GM18505 (cell line): ENCODE measurements at regions not wholly inside any gene's neighbourhood (a gene's known extent, or its start where the extent isn't known, plus 50 kb on each side); places are given as distances from the start of the nearest gene placed in this dataset.
"Not testable (repeated sequence)": the region's sequence is repeated elsewhere in the genome, so short reads cannot be mapped to it uniquely, and the experiment has no call there.

ENCODE experiments used
- ATAC-seq: cut with Tn5 transposase; IDR thresholded peaks from one replicate; pipeline ENCODE4 v1.9.1; 2021; ENCODE audit not compliant: unreplicated experiment
- POLR2A ChIP-seq: IDR thresholded peaks from 4 replicates; pipeline ENCODE4 v1.6.1; 2011; ENCODE audit warnings: borderline replicate concordance; ENCODE audit not compliant: insufficient read depth, insufficient read length; ENCODE audit errors: extremely low read depth

DNA sequence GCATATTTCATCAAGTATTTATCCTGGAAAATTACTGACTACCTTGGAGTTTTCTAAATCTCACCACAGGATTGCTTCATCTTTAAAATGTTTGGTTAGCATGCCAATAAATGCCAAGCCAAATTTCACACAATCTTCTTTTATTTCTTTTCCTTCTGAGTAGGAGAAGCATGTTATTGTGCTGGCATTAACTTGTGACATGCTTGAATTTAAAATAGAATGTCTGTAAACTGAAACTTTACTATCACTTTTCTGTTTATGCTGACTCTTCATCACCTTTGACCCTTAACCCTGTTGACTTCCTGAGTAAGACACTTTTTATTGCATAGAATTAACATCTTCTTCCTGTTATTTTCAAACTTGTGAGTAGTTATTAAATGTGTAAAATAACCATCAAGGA is 56.2 kb upstream of the LRRTM4 start:
- no peak for ATAC-seq

DNA sequence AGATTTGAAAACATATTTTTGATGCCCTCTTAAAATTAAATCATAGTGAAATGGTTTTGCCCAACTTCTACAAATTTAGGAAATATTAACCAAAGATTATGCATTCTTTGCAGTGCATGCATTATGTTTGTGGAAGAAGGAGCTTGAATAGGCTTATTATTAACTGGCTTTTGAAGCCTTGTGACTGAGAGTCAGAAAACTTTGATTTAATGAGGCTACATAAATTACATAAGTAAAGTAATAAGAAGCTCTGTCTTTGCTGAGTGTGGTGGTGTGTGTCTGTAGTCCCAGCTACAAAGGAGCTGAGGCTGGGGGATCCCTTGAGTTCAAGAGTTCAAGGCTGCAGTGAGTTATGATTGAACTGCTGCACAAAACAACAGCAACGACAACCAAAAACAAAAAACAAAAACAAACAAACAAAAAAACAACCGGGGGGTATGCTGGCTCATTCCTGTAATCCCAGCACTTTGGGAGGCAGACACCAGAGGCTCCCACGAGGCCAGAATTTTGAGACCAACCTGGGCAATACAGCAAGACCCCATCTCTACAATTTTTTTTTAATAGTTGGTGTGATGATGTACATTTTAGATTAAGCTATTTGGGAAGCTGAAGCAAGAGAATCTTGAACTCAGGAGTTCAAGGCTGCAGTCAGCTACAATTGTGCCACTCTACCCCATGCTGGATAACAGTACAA is 57.0 kb upstream of the LRRTM4 start:
- TF ChIP-seq POLR2A = no peak
- no peak for ATAC-seq

More for the DNA sequence above, 56.2 kb upstream of the LRRTM4 start:
- no peak for TF ChIP-seq POLR2A

DNA sequence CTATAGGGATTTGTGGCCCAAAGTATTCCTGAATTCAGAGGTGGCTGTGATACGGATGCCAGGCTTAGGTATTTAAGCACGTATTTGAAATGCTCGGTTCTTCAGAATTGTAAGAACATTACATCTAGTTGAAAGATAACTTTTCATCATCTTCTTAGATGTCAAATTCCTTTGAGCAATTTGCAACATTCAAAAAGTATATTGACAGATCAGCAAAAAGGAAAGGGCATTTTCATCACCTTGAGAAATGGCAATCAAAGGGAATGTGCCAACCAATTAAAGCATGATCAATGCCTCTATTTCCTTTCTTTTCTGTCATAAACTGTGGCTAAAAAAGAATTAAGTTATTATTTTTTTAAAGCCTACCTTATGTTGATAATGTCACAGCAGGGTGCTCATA is 66.3 kb upstream of the LRRTM4 start:
- TF ChIP-seq POLR2A = no peak
- no peak for ATAC-seq

DNA sequence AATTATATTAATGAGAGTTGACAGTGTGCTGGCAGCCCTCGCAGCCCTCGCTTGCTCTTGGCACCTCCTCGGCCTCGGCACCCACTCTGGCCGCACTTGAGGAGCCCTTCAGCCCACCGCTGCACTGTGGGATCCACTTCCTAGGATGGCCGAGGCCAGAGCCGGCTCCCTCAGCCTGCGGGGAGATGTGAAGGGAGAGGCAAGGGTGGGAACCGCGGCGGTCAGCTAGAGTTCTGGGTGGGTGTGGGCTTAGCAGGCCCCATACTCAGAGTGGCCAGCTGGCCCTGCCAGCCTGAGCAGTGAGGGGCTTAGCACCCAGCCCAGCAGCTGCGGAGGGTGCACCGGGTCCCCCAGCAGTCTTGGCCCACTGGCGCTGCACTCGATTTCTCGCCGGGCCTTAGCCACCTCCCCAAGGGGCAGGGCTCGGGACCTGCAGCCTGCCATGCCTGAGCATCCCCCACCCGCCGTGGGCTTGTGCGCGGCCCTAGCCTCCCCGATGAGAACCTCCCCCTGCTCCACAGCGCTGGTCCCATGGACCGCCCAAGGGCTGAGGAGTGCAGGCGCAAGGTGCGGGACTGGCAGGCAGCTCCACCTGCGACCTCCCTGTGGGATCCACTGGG is 68.2 kb upstream of the LRRTM4 start:
- ATAC-seq = no peak
- TF ChIP-seq POLR2A = no peak

DNA sequence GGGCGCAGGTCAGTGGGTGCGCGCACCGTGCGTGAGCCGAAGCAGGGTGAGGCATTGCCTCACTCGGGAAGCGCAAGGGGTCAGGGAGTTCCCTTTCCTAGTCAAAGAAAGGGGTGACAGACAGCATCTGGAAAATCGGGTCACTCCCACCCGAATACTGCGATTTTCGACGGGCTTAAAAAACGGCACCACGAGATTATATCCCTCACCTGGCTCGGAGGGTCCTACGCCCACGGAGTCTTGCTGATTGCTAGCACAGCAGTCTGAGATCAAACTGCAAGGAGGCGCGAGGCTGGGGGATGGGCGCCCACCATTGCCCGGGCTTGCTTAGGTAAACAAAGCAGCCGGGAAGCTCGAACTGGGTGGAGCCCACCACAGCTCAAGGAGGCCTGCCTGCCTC is 70.8 kb upstream of the LRRTM4 start:
- not testable (repeated sequence) for ATAC-seq

DNA sequence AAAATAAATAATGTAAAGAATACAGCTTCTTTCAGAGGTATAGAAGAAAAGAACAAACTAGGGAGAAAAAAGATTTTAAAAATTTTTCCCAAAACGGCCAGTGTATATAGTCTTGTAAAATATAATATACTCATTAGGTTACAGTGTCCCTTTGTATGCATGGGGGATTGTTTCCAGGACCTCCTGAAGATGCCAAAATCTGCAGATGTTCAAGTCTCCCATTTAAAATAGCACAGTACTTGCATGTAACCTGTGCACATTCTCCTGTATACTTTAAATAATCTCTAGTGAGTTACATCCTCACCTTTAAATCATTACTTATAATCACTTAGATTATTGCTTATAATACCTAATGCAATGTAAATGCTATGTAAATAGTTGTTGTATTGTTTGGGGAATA is 80.6 kb upstream of the LRRTM4 start:
- no peak for ATAC-seq

DNA sequence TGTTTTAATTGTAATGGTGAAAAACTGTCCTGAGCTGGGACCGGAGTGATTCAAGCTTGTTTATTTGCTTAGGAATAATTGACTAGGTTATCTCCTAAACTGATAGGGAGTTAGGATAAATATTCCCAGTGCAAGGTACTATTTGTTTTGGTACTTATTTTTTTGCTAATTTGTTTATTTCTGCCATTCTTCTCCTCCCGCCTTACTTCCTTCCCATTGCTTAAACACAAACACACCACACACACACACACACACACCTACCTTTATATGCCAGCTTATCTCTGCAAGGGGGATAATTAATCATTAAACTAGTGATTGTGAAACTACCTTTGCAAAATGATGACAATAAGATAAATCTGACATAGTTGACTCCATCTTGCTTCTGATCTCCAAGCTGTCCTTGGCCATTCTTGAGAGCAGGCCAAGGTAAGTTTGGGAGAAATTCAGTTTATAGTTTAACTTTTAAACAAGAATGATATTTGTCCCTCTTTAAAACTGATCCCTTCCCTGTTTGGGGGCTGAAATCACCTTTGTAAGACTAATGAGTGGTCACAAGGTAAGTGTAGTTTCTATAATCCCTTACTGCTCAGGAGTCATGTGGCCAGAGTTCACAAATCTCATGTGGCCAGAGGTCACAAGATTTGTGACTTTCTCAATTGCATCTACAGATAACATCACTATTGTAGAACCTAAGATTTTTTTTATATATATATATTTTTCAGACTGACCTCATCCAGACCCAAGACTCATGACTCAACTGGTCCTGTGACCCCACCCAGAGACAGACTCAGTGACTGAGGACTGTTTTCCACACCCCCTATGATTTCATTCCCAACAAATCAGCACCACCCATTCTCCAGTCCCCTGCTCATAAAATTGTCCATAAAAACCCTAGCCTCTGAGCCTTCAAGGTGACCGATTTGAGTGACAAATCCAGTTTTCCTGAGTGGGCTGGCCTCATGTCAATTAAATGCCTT is 83.1 kb upstream of the LRRTM4 start:
- ATAC-seq = no peak
- no peak for TF ChIP-seq POLR2A

More for the DNA sequence above, 80.6 kb upstream of the LRRTM4 start:
- no peak for TF ChIP-seq POLR2A

DNA sequence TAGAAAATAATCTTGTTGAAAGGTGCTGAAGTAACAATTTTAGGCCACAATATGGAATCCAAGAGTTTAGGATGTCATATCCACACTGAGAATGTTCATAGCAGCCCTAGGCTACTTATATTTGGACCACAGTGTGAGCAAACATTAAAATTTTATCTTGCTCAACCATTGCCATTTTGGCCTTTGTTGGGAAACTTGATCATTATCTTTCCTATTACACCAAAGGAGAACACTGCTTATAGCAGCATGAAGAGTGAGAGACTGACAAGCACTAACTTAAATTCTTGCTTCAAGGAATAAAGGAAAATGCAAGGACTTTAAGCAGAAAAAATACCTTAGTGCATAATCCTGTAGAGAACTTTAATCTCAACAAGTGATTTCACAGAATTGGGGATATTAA is 86.3 kb upstream of the LRRTM4 start:
- no peak for ATAC-seq
- no peak for TF ChIP-seq POLR2A

DNA sequence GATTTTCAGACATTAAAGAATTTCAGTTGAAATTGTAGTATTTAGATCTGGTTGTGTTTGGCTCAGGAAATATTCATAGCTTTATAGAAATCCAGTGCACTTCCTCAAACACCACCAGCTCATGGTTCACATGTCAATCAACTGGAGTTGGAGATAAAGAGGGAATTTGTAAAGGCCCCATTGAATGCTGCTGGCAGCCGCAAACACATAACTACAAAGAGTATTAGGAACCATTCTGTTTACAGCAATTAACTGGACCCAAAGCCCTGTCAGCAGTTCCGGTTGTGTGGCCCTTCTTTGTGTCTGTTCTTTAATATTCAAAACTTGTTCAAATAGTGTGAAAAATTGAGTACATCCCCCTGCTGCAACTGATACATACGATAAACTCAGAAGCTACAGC is 107.4 kb upstream of the LRRTM4 start:
- TF ChIP-seq POLR2A = no peak
- ATAC-seq = no peak

DNA sequence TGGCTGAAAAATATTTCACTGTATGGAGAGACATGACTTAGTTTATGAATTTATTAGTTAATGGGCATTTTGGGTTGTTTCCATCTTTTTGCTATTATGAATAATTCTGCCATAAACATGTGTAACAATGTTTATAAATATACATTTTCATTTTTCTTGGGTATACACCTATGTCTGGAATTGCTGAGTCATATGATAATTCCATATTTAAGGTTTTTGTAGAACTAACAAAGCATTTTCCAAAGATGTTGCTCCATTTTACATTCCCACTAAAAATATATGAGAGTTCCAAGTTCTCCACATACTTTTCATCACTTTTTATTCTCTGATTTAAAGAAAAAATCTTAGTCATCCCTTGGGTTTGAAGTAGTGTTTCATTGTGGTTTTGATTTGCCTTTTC is 108.8 kb upstream of the LRRTM4 start:
- TF ChIP-seq POLR2A = no peak

DNA sequence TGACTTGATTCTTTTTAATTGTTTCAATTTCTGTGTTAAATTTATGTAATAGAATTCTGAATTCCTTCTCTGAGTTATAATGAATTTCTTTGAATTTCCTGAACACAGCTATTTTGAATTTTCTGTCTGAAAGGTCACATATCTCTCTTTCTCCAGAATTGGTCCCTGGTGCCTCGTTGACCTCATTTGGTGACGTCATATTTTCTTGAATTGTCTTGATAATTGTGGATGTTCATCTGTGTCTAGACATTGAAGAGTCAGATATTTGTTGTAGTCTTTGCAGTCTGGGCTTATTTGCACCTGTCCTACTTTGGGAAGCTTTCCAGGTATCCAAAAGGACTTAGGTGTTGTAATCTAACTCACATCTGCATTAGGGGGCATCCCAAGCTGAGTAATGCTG is 111.4 kb upstream of the LRRTM4 start:
- TF ChIP-seq POLR2A = no peak
- ATAC-seq = no peak

More for the DNA sequence above, 108.8 kb upstream of the LRRTM4 start:
- no peak for ATAC-seq

DNA sequence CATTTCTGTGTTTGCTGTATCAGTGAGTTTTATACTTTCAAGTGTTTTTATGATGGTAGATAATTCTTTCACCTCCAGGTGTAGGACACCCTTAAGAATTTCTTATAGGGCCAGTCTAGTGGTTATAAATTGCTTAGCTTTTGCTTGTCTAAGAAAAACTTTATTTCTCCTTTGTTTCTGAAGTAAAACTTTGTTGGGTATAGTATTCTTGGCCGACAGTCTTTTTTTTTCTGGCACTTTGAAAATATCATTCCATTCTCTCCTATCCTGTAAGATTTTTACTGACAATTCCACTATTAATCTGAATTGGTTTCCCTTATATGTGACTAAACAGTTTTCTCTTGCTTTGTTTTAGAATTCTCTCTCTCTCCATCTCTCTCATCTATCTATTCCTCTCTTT is 118.7 kb upstream of the LRRTM4 start:
- no peak for TF ChIP-seq POLR2A
- no peak for ATAC-seq

DNA sequence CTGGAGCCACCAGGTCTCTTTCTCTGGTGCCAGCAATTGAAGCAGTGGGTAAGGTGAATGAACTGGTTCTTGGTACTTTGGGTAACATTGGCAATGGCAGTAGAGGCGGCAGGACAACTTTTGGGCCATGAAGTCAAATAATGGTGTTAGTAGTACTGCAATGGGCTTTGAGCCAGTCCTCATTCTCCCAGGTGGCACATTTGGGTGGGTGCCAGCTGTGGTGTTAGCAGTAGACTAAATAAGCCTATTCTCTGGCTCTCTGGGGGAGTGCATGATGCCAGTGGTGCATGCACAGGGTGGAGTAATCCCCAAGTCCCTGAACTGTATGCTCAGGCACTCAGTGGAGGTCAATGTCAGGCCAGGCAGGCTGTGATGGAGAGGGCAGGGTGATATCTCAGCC is 120.2 kb upstream of the LRRTM4 start:
- TF ChIP-seq POLR2A = no peak
- ATAC-seq = no peak
